Uterus (tissue), 2 donors: ENCODE measurements at regions not wholly inside any gene's neighbourhood (a gene's known extent, or its start where the extent isn't known, plus 50 kb on each side); places are given as distances from the start of the nearest gene placed in this dataset.

Experiments
- POLR2A ChIP-seq, 2 donors: fragments of 450-650 bp; IDR thresholded peaks; one replicate each; pipeline ENCODE4 v1.6.1; 2016; ENCODE audit warnings: antibody characterized with exemption in 2 of 2, mild to moderate bottlenecking in 1 of 2, moderate library complexity in 1 of 2
- TF ChIP-seq, protein P1 (sequence below), 4 experiments: fragments of 200-600 bp in 2 of 4; fragments of 450-650 bp in 2 of 4; sonication (generic) in 2 of 4; IDR thresholded peaks; one replicate each; pipeline ENCODE4 v1.5.1; 2016 to 2019; ENCODE audit warnings: antibody characterized with exemption in 4 of 4, mild to moderate bottlenecking in 2 of 4, moderate library complexity in 1 of 4

DNA sequence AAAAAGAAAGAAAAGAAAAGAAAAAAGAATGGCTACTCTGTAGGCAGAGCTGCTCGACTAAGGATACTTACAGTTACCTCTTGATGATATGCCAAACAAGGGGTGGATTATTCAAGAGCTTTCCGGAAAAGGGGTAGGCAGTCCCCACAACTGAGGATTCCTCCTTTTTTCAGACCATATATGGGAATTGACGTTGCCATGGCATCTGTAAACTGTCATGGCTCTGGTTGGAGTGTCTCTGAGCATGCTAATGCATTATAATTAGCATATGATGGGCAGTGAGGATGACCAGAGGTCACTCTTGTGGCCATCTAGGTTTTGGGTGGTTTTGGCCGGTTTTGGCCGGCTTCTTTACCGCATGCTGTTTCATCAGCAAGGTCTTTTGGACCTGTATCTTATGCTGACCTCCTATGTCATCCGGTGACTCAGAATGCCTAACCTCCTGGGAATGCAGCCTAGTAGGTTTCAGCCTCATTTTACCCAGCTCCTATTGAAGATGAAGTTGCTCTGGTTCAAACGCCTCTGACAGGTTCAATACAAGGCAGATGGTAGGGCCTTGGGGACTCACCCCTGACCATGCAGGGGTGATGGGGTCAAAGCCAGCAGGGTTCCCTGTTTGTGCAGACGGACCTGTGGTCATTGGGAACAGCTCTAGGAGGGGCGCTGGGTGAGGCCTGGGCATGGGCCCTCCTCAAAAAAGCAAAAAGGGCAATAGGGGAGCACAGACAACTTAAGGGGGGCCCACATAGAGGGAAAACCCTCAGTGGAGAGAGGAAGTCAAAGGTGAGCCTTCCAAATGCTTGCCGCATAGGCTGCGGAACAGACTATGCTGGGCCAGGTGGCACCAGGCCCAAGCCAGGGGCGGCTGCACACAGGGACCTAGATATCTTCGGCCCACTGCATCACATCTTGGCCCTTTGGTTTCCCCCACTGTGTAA, 251.2 kb upstream of the RAB6C start:
- TF ChIP-seq, protein P1, sequence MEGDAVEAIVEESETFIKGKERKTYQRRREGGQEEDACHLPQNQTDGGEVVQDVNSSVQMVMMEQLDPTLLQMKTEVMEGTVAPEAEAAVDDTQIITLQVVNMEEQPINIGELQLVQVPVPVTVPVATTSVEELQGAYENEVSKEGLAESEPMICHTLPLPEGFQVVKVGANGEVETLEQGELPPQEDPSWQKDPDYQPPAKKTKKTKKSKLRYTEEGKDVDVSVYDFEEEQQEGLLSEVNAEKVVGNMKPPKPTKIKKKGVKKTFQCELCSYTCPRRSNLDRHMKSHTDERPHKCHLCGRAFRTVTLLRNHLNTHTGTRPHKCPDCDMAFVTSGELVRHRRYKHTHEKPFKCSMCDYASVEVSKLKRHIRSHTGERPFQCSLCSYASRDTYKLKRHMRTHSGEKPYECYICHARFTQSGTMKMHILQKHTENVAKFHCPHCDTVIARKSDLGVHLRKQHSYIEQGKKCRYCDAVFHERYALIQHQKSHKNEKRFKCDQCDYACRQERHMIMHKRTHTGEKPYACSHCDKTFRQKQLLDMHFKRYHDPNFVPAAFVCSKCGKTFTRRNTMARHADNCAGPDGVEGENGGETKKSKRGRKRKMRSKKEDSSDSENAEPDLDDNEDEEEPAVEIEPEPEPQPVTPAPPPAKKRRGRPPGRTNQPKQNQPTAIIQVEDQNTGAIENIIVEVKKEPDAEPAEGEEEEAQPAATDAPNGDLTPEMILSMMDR (IDR thresholded peaks at IDR 0.05), result no peak
- TF ChIP-seq POLR2A (IDR thresholded peaks at IDR 0.05), result no peak
